Endodermal cell (in vitro differentiated cells): ENCODE measurements at regions not wholly inside any gene's neighbourhood (a gene's known extent, or its start where the extent isn't known, plus 50 kb on each side); places are given as distances from the start of the nearest gene placed in this dataset.

Experiments
- DNase-seq: peaks from one replicate; pipeline ENCODE4 v3.0.0-alpha.2; 2017
- H3K27ac ChIP-seq: 2 replicates; pipeline ENCODE4 v1.5.1; 2013; ENCODE audit warnings: mild to moderate bottlenecking, low read depth, low read length, moderate library complexity
- H3K27me3 ChIP-seq: 2 replicates; pipeline ENCODE4 v1.6.1; 2013; ENCODE audit warnings: mild to moderate bottlenecking, low read length, moderate library complexity; ENCODE audit not compliant: insufficient read depth, control insufficient read depth, poor library complexity, severe bottlenecking
- H3K36me3 ChIP-seq: 2 replicates; pipeline ENCODE4 v1.7.0; 2013; ENCODE audit warnings: mild to moderate bottlenecking, low read length, moderate library complexity; ENCODE audit not compliant: control insufficient read depth, insufficient read depth
- H3K4me1 ChIP-seq: one replicate; pipeline ENCODE4 v1.7.0; 2013; ENCODE audit warnings: low read length; ENCODE audit not compliant: control insufficient read depth, insufficient read depth
- H3K4me3 ChIP-seq: 2 replicates; pipeline ENCODE4 v1.5.1; 2013; ENCODE audit warnings: mild to moderate bottlenecking, low read length, moderate library complexity
- H3K9ac ChIP-seq: 2 replicates; pipeline ENCODE4 v1.6.1; 2013; ENCODE audit warnings: mild to moderate bottlenecking, low read length, moderate library complexity; ENCODE audit not compliant: poor library complexity, severe bottlenecking; ENCODE audit errors: extremely low read depth
- H3K9me3 ChIP-seq: 2 replicates; pipeline ENCODE4 v1.6.1; 2013; ENCODE audit warnings: mild to moderate bottlenecking, low read length, moderate library complexity; ENCODE audit not compliant: control insufficient read depth
- H3K27ac Mint-ChIP-seq: 2 replicates; pipeline ENCODE4 v1.8.0; 2020; ENCODE audit warnings: mixed read lengths
- H3K27me3 Mint-ChIP-seq: 2 replicates; pipeline ENCODE4 v1.8.0; 2021; ENCODE audit warnings: mild to moderate bottlenecking, mixed read lengths; ENCODE audit not compliant: insufficient read depth
- H3K36me3 Mint-ChIP-seq: 2 replicates; pipeline ENCODE4 v1.8.0; 2020; ENCODE audit warnings: low read depth, mixed read lengths
- H3K4me1 Mint-ChIP-seq: 2 replicates; pipeline ENCODE4 v1.8.0; 2020; ENCODE audit warnings: mixed read lengths
- H3K4me3 Mint-ChIP-seq: 2 replicates; pipeline ENCODE4 v1.8.0; 2020; ENCODE audit warnings: mild to moderate bottlenecking, moderate library complexity, mixed read lengths
- H3K9me3 Mint-ChIP-seq: 2 replicates; pipeline ENCODE4 v1.8.0; 2020; ENCODE audit warnings: mild to moderate bottlenecking, mixed read lengths
- CTCF ChIP-seq: fragments of 200-600 bp; sonication (generic); conservative IDR thresholded peaks from 2 replicates; pipeline ENCODE4 v1.5.0; 2021; ENCODE audit warnings: antibody characterized with exemption, mild to moderate bottlenecking
- WGBS, 2 experiments: methylation state at CpG; one replicate each; pipeline versions ENCODE4 v1.1.5 to v1.1.7; 2013; ENCODE audit warnings: missing lambda C conversion rate in 2 of 2, mixed read lengths in 1 of 2; ENCODE audit not compliant: insufficient coverage in 1 of 2, insufficient read length in 1 of 2; 5-methylcytosine and 5-hydroxymethylcytosine counted together

DNA sequence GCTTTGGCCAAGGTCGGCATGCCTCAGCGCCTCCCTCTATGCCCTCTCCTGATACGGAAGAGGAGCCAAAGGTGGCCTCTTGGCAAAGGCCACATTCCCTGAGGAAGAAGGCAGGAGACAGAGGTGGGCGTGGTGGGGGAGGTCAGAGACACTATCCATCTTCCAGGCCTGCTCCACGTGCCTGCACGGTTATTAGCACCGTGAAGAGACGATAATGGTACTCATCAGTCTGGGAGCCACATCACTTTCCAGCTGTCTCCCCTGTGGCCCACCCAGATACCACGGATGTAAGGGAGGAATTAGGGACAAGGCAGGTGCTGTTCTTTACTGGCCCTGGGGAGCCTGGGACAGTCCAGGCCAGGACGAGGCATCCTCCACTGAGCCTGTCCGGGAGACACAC is 354.3 kb downstream of the MN1 start:
- H3K9ac ChIP-seq: no peak overlapping the region
- peaks cover 91% of the 10 kb centered on the region for H3K27me3 Mint-ChIP-seq
- no peak for DNase-seq

GRCh38 chr22:27450448-27450847 is 351.1 kb downstream of the MN1 start:
- H3K27me3 ChIP-seq: peaks cover 95% of the 10 kb centered on the region
- no peak overlapping the region for H3K27ac Mint-ChIP-seq
- H3K9me3 ChIP-seq: peaks cover 11% of the 10 kb centered on the region
- no peak overlapping the region for H3K4me3 Mint-ChIP-seq
- H3K36me3 ChIP-seq: no peaks in the 10 kb centered on the region
- H3K36me3 Mint-ChIP-seq: no peaks in the 10 kb centered on the region
- H3K9me3 Mint-ChIP-seq: no peaks in the 10 kb centered on the region
- H3K4me1 Mint-ChIP-seq: peaks cover 15% of the 10 kb centered on the region
- TF ChIP-seq CTCF: no peak
- no peak overlapping the region for H3K27ac ChIP-seq
- H3K4me1 ChIP-seq: no peaks in the 10 kb centered on the region
- H3K27me3 Mint-ChIP-seq: peaks cover 100% of the 10 kb centered on the region
- DNase-seq: no peak
- H3K9ac ChIP-seq: no peak overlapping the region
- no peak overlapping the region for H3K4me3 ChIP-seq

More for the DNA sequence above, 354.3 kb downstream of the MN1 start:
- Mint-ChIP-seq H3K36me3 (no peaks in the 10 kb centered on the region), H3K9me3 (no peaks in the 10 kb centered on the region), H3K4me1 (peaks cover 16% of the 10 kb centered on the region), H3K27ac (no peak overlapping the region), H3K4me3 (no peak overlapping the region)
- 88 to 93% methylated on average over 10 to 11 of the region's 11 CpGs for WGBS, 2 experiments
- H3K36me3 ChIP-seq: no peaks in the 10 kb centered on the region
- peaks cover 11% of the 10 kb centered on the region for H3K9me3 ChIP-seq
- TF ChIP-seq CTCF: no peak
- H3K4me3 ChIP-seq: no peak overlapping the region
- H3K27me3 ChIP-seq: peaks cover 64% of the 10 kb centered on the region
- peaks cover 10% of the 10 kb centered on the region for H3K4me1 ChIP-seq
- no peak overlapping the region for H3K27ac ChIP-seq

- peaks cover 97% of the 10 kb centered on the region for H3K27me3 ChIP-seq
- no peaks in the 10 kb centered on the region for H3K36me3 ChIP-seq
- no peak for TF ChIP-seq CTCF
- Mint-ChIP-seq H3K36me3 (no peaks in the 10 kb centered on the region), H3K27ac (no peak overlapping the region), H3K4me1 (peaks cover 15% of the 10 kb centered on the region), H3K9me3 (no peaks in the 10 kb centered on the region), H3K27me3 (peaks cover 100% of the 10 kb centered on the region), H3K4me3 (no peak overlapping the region)
- H3K4me1 ChIP-seq: no peaks in the 10 kb centered on the region
- H3K27ac ChIP-seq: no peak overlapping the region
- WGBS, 2 experiments: 89 to 95% methylated on average over 4 of the region's 4 CpGs
- H3K4me3 ChIP-seq: no peak overlapping the region
- H3K9ac ChIP-seq: no peak overlapping the region
- no peak for DNase-seq
- H3K9me3 ChIP-seq: peaks cover 11% of the 10 kb centered on the region
Observed at GRCh38 chr22:27452245-27452644, 349.3 kb downstream of the MN1 start.
